DMS153 treated with DMSO at 0.1 percent for 48 hours (cell line): ENCODE measurements at regions not wholly inside any gene's neighbourhood (a gene's known extent, or its start where the extent isn't known, plus 50 kb on each side); places are given as distances from the start of the nearest gene placed in this dataset.

Experiments
- DNase-seq: peaks from one replicate; lab custom pipeline; 2025; ENCODE audit not compliant: unreplicated experiment; lab: John Stamatoyannopoulos, UW

- no peak for DNase-seq
These were observed 320.5 kb downstream of the ETS1 start for GRCh38 chr11:128266893-128267292.

GRCh38 chr11:128262463-128263345 lies 324.7 kb downstream of the ETS1 start:
- DNase-seq: no peak

GRCh38 chr11:128261011-128261421 lies 326.3 kb downstream of the ETS1 start:
- DNase-seq: no peak

- no peak for DNase-seq
These were observed 327.0 kb downstream of the ETS1 start for GRCh38 chr11:128260398-128260797.

GRCh38 chr11:128259816-128260215 lies 327.5 kb downstream of the ETS1 start:
- DNase-seq: no peak

- DNase-seq: no peak
These were observed 332.4 kb downstream of the ETS1 start for GRCh38 chr11:128254941-128255340.

GRCh38 chr11:128251140-128251539 lies 336.2 kb downstream of the ETS1 start:
- DNase-seq: no peak

- no peak for DNase-seq
These were observed 336.9 kb downstream of the ETS1 start for GRCh38 chr11:128250482-128250881.

GRCh38 chr11:128246810-128247594 lies 340.4 kb downstream of the ETS1 start:
- DNase-seq: no peak

- no peak for DNase-seq
These were observed 341.0 kb downstream of the ETS1 start for GRCh38 chr11:128246364-128246801.

- no peak for DNase-seq
These were observed 342.5 kb downstream of the ETS1 start for GRCh38 chr11:128244871-128245270.

GRCh38 chr11:128242451-128242850 lies 344.9 kb downstream of the ETS1 start:
- DNase-seq: no peak

GRCh38 chr11:128240546-128240945 lies 346.8 kb downstream of the ETS1 start:
- no peak for DNase-seq

- no peak for DNase-seq
These were observed 348.1 kb downstream of the ETS1 start for GRCh38 chr11:128239306-128239705.

GRCh38 chr11:128238521-128239265 lies 348.7 kb downstream of the ETS1 start:
- DNase-seq: no peak

GRCh38 chr11:128236506-128237498 lies 350.6 kb downstream of the ETS1 start:
- DNase-seq: no peak

GRCh38 chr11:128235958-128236357 lies 351.4 kb downstream of the ETS1 start:
- DNase-seq: peak; percentile 81

- peak; percentile 75 for DNase-seq
These were observed 351.9 kb downstream of the ETS1 start for GRCh38 chr11:128235426-128235825.

- no peak for DNase-seq
These were observed 353.2 kb downstream of the ETS1 start for GRCh38 chr11:128234143-128234542.

GRCh38 chr11:128232588-128232987 lies 354.8 kb downstream of the ETS1 start:
- no peak for DNase-seq
